Transverse colon (tissue), 4 donors: ENCODE measurements at regions not wholly inside any gene's neighbourhood (a gene's known extent, or its start where the extent isn't known, plus 50 kb on each side); places are given as distances from the start of the nearest gene placed in this dataset.

Experiments
- DNase-seq: peaks from one replicate; pipeline ENCODE4 v3.0.0-alpha.2; 2019
- H3K27ac ChIP-seq, 4 donors: fragments of 200-600 bp; sonication (generic); 2 replicates each; pipeline ENCODE4 v1.5.1; 2016 to 2018; ENCODE audit warnings: inconsistent platforms in 4 of 4
- H3K27me3 ChIP-seq: fragments of 200-600 bp; sonication (generic); 2 replicates; pipeline ENCODE4 v1.5.1; 2017; ENCODE audit warnings: inconsistent platforms
- H3K36me3 ChIP-seq, 4 donors: fragments of 200-600 bp; sonication (generic); 2 replicates each; pipeline ENCODE4 v1.5.1; 2017 to 2019; ENCODE audit warnings: inconsistent platforms in 4 of 4
- H3K4me1 ChIP-seq, 4 donors: fragments of 200-600 bp; sonication (generic); 2 replicates each; pipeline ENCODE4 v1.5.1; 2017 to 2020; ENCODE audit warnings: inconsistent platforms in 4 of 4
- H3K4me3 ChIP-seq, 4 donors: fragments of 200-600 bp; sonication (generic); 1 replicate in 1 of 4; 2 replicates in 3 of 4; pipeline versions ENCODE4 v1.5.1 to v1.6.1; 2017 to 2019; ENCODE audit warnings: inconsistent platforms in 4 of 4
- H3K9me3 ChIP-seq, 2 donors: fragments of 200-600 bp; sonication (generic); 2 replicates each; pipeline ENCODE4 v1.5.1; 2017 to 2019; ENCODE audit warnings: inconsistent platforms in 2 of 2
- EP300 ChIP-seq: sonication (generic); formaldehyde crosslinking; IDR thresholded peaks from one replicate; pipeline ENCODE4 v1.6.1; 2017; ENCODE audit warnings: antibody characterized with exemption, low read depth
- POLR2A ChIP-seq: fragments of 450-650 bp; IDR thresholded peaks from one replicate; pipeline ENCODE4 v1.6.1; 2016; ENCODE audit warnings: antibody characterized with exemption, mild to moderate bottlenecking, moderate library complexity
- POLR2AphosphoS5 ChIP-seq, 3 donors: sonication (generic); formaldehyde crosslinking; IDR thresholded peaks; one replicate each; pipeline ENCODE4 v1.6.1; 2016; ENCODE audit warnings: antibody characterized with exemption in 3 of 3
- WGBS, 2 donors: methylation state at CpG; one replicate each; pipeline ENCODE4 v1.1.5; 2018; ENCODE audit warnings: low coverage in 1 of 2; 5-methylcytosine and 5-hydroxymethylcytosine counted together
- in situ Hi-C, 4 donors: fragments of 200-750 bp; cut with MboI; loops; one replicate each; pipeline versions ENCODE4 v1.15.0 to v1.15.1; 2017; ENCODE audit warnings: low sequenced_read_pairs in 3 of 4, low pct_ligation_motif_present in 1 of 4, low pct_unique_long_range_greater_than_20kb in 1 of 4
- intact Hi-C: fragments of 100-400 bp; cut with DNase I; formaldehyde crosslinking; loops from one replicate; pipeline ENCODE4 v1.15.1; 2023; ENCODE audit warnings: low total_unique reads
- TF ChIP-seq, protein P1 (sequence below), 5 experiments: fragments of 200-600 bp in 3 of 5; fragments of 450-650 bp in 2 of 5; sonication (generic) in 3 of 5; IDR thresholded peaks; 1 replicate in 2 of 5; 2 replicates in 3 of 5; pipeline ENCODE4 v1.5.1; 2016 to 2017; ENCODE audit warnings: antibody characterized with exemption in 5 of 5, inconsistent platforms in 3 of 5, mild to moderate bottlenecking in 2 of 5, moderate library complexity in 1 of 5

DNA sequence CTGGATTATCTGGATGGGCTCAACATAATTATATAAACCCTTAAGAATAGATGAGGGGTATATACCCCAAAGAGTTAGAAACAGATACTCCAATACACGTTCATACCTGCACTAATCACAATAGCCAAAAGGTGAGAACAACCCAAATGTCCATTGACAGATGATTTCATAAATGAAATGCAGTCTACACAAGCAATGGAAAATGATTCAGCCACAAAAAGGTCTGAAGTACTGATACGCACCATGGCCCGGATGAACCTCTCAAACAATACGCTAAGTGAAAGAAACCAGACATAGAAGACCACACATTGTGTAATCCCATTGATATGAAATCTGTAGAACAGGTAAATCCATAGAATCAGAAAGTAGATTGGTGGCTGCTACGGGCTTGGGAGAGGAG lies 316.8 kb downstream of the LPIN1 start:
- Histone ChIP-seq H3K27me3 (no peaks in the 10 kb centered on the region), H3K36me3 (no peaks in the 10 kb centered on the region), H3K27ac (no peak overlapping the region), H3K4me1 (peaks cover 0 to 8% (median 0%) of the 10 kb centered on the region in 4 donors), H3K9me3 (no peaks in the 10 kb centered on the region), H3K4me3 (no peak overlapping the region)
- in situ Hi-C loops, result loop anchor here in 1 of 4 donors (10.0 kb wide), 1 partner anchor 188 kb away; no protein-coding TSS in a partner anchor
- intact Hi-C loops, result no loop called here
- DNase-seq, result no peak
- 77 to 92% methylated on average over 5 of the region's 5 CpGs for WGBS, 2 donors
- TF ChIP-seq EP300 (no peak), POLR2A (no peak), POLR2AphosphoS5 (IDR thresholded peaks at IDR 0.05) (no peak)
- TF ChIP-seq, protein P1, sequence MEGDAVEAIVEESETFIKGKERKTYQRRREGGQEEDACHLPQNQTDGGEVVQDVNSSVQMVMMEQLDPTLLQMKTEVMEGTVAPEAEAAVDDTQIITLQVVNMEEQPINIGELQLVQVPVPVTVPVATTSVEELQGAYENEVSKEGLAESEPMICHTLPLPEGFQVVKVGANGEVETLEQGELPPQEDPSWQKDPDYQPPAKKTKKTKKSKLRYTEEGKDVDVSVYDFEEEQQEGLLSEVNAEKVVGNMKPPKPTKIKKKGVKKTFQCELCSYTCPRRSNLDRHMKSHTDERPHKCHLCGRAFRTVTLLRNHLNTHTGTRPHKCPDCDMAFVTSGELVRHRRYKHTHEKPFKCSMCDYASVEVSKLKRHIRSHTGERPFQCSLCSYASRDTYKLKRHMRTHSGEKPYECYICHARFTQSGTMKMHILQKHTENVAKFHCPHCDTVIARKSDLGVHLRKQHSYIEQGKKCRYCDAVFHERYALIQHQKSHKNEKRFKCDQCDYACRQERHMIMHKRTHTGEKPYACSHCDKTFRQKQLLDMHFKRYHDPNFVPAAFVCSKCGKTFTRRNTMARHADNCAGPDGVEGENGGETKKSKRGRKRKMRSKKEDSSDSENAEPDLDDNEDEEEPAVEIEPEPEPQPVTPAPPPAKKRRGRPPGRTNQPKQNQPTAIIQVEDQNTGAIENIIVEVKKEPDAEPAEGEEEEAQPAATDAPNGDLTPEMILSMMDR (IDR thresholded peaks at IDR 0.05), result no peak

- H3K9me3 ChIP-seq, result no peaks in the 10 kb centered on the region
- H3K27ac ChIP-seq, result no peak overlapping the region
- H3K4me3 ChIP-seq, result no peak overlapping the region
- in situ Hi-C loops (loop anchor here in 1 of 4 donors (10.0 kb wide), 1 partner anchor 189 kb away; no protein-coding TSS in a partner anchor), intact Hi-C loops (loop anchor here (2.0 kb wide), 1 partner anchor 17 kb away; no protein-coding TSS in a partner anchor)
- TF ChIP-seq EP300 (no peak), POLR2AphosphoS5 (IDR thresholded peaks at IDR 0.05) (no peak), POLR2A (no peak)
- TF ChIP-seq, protein P1 (IDR thresholded peaks at IDR 0.05), result no peak
- WGBS, 2 donors, result 60 to 75% methylated on average over 1 to 5 of the region's 5 CpGs
- H3K36me3 ChIP-seq, result no peaks in the 10 kb centered on the region
- peaks cover 0 to 8% (median 0%) of the 10 kb centered on the region in 4 donors for H3K4me1 ChIP-seq
- DNase-seq, result no peak
- no peaks in the 10 kb centered on the region for H3K27me3 ChIP-seq
Measured at GRCh38 chr2:12064153-12064552, 317.7 kb downstream of the LPIN1 start.

- intact Hi-C loops, result no loop called here
Measured at GRCh38 chr2:12066116-12066515, 319.7 kb downstream of the LPIN1 start.

DNA sequence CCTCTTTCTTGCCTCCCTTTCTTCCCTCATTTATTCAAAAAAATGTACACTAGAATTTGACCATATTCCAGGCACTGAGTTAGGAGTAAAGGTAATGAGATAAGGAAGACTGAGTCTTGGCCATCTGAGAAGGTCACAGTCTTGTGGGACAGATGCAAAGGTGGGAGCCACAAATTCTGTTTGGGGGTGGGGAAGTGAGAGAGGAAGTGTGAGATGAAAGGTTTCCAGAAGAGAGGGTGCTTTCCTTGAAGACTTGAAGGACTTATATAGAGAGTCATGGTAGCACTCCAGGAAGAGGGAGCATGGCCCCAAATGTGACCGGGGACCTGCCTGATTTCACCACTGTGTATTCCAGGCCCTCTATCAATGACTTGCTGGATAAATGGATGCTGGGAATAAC lies 320.6 kb downstream of the LPIN1 start:
- no peaks in the 10 kb centered on the region for H3K36me3 ChIP-seq

More at GRCh38 chr2:12066116-12066515, 319.7 kb downstream of the LPIN1 start:
- Histone ChIP-seq H3K27ac (no peak overlapping the region), H3K4me1 (peaks cover 0 to 6% (median 0%) of the 10 kb centered on the region in 4 donors), H3K36me3 (no peaks in the 10 kb centered on the region), H3K9me3 (no peaks in the 10 kb centered on the region), H3K4me3 (no peak overlapping the region), H3K27me3 (no peaks in the 10 kb centered on the region)
- in situ Hi-C loops, result loop anchor here in 1 of 4 donors (10.0 kb wide), 1 partner anchor 191 kb away; no protein-coding TSS in a partner anchor
- 91 to 100% methylated on average over 1 of the region's 1 CpG for WGBS, 2 donors
- DNase-seq, result no peak
- TF ChIP-seq POLR2AphosphoS5 (IDR thresholded peaks at IDR 0.05) (no peak), EP300 (no peak), POLR2A (no peak)
- TF ChIP-seq, protein P1 (IDR thresholded peaks at IDR 0.05), result no peak

More for the DNA sequence above, 320.6 kb downstream of the LPIN1 start:
- no peak for TF ChIP-seq POLR2A
- TF ChIP-seq, protein P1 (IDR thresholded peaks at IDR 0.05), result no peak
- no peak for TF ChIP-seq POLR2AphosphoS5 (IDR thresholded peaks at IDR 0.05)
- no peaks in the 10 kb centered on the region for H3K9me3 ChIP-seq
- H3K4me3 ChIP-seq, result no peak overlapping the region
- in situ Hi-C loops, result loop anchor here in 1 of 4 donors (10.0 kb wide), 1 partner anchor 192 kb away; no protein-coding TSS in a partner anchor
- no peak overlapping the region for H3K27ac ChIP-seq
- H3K27me3 ChIP-seq, result no peaks in the 10 kb centered on the region
- no peak for DNase-seq
- WGBS, 2 donors, result 94% methylated on average over 1 of the region's 1 CpG; no CpG with 5 or more reads in 1 of the 2 donors
- intact Hi-C loops, result no loop called here
- no peaks in the 10 kb centered on the region for H3K4me1 ChIP-seq
